PFSK-1 (cell line): ENCODE measurements at regions not wholly inside any gene's neighbourhood (a gene's known extent, or its start where the extent isn't known, plus 50 kb on each side); places are given as distances from the start of the nearest gene placed in this dataset.

Experiments
- FOXP2 ChIP-seq: optimal IDR thresholded peaks from 2 replicates; pipeline ENCODE3; 2011; ENCODE audit warnings: borderline replicate concordance, control low read depth, inconsistent platforms; ENCODE audit not compliant: insufficient read depth; ENCODE audit errors: extremely low read length, extremely low read depth
- POLR2AphosphoS5 ChIP-seq: IDR thresholded peaks from 2 replicates; pipeline ENCODE4 v1.6.1; 2012; ENCODE audit warnings: low read depth, mild to moderate bottlenecking, control low read depth, low read length, moderate library complexity
- SIN3A ChIP-seq: IDR thresholded peaks from 2 replicates; pipeline ENCODE4 v1.6.1; 2012; ENCODE audit warnings: mild to moderate bottlenecking, low read length, moderate library complexity, borderline replicate concordance; ENCODE audit not compliant: insufficient read depth
- TAF1 ChIP-seq: IDR thresholded peaks from 2 replicates; pipeline ENCODE4 v1.6.1; 2012; ENCODE audit warnings: low read length, control low read depth, borderline replicate concordance; ENCODE audit not compliant: insufficient read depth
- TF ChIP-seq, protein P1 (sequence below), 2 experiments: IDR thresholded peaks; 2 replicates each; pipeline versions ENCODE4 v1.6.1 to v1.8.0; 2011 to 2012; ENCODE audit warnings: low read depth in 2 of 2, low read length in 2 of 2, control low read depth in 1 of 2, inconsistent platforms in 1 of 2, mild to moderate bottlenecking in 1 of 2, moderate library complexity in 1 of 2; ENCODE audit not compliant: insufficient read depth in 1 of 2

- TF ChIP-seq FOXP2 = no peak
- no peak for TF ChIP-seq SIN3A
- no peak for TF ChIP-seq TAF1
- no peak for TF ChIP-seq POLR2AphosphoS5
- TF ChIP-seq, protein P1, sequence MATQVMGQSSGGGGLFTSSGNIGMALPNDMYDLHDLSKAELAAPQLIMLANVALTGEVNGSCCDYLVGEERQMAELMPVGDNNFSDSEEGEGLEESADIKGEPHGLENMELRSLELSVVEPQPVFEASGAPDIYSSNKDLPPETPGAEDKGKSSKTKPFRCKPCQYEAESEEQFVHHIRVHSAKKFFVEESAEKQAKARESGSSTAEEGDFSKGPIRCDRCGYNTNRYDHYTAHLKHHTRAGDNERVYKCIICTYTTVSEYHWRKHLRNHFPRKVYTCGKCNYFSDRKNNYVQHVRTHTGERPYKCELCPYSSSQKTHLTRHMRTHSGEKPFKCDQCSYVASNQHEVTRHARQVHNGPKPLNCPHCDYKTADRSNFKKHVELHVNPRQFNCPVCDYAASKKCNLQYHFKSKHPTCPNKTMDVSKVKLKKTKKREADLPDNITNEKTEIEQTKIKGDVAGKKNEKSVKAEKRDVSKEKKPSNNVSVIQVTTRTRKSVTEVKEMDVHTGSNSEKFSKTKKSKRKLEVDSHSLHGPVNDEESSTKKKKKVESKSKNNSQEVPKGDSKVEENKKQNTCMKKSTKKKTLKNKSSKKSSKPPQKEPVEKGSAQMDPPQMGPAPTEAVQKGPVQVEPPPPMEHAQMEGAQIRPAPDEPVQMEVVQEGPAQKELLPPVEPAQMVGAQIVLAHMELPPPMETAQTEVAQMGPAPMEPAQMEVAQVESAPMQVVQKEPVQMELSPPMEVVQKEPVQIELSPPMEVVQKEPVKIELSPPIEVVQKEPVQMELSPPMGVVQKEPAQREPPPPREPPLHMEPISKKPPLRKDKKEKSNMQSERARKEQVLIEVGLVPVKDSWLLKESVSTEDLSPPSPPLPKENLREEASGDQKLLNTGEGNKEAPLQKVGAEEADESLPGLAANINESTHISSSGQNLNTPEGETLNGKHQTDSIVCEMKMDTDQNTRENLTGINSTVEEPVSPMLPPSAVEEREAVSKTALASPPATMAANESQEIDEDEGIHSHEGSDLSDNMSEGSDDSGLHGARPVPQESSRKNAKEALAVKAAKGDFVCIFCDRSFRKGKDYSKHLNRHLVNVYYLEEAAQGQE (IDR thresholded peaks at IDR 0.05; ENCODE audit: insufficient read depth in 1 of 2, low read depth in 2 of 2, low read length in 2 of 2) = no peak
Observed at GRCh38 chr6:15739353-15739752, 76.5 kb upstream of the DTNBP1 start.

DNA sequence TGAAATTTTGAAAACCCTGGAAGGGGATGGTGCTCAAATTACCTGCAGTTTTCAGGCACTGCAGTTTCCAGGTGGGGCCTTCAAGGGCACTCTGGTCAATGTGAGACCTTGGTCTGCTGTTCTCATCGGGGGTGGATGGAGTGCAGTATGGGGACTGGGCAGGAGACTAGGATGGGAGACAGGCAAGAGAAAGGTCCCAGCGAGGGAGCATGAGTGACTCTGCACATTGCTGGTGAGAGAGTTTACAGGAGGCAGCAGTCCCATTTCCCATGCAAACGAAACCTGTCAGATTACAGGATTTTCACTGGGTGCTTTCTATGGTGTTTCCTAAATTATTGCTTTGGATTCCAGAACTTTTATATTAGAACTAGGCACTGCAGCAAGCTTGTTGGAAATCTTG, 73.5 kb upstream of the DTNBP1 start:
- TF ChIP-seq, protein P1 (IDR thresholded peaks at IDR 0.05; ENCODE audit: insufficient read depth in 1 of 2, low read depth in 2 of 2, low read length in 2 of 2) = no peak
- TF ChIP-seq POLR2AphosphoS5 = no peak

DNA sequence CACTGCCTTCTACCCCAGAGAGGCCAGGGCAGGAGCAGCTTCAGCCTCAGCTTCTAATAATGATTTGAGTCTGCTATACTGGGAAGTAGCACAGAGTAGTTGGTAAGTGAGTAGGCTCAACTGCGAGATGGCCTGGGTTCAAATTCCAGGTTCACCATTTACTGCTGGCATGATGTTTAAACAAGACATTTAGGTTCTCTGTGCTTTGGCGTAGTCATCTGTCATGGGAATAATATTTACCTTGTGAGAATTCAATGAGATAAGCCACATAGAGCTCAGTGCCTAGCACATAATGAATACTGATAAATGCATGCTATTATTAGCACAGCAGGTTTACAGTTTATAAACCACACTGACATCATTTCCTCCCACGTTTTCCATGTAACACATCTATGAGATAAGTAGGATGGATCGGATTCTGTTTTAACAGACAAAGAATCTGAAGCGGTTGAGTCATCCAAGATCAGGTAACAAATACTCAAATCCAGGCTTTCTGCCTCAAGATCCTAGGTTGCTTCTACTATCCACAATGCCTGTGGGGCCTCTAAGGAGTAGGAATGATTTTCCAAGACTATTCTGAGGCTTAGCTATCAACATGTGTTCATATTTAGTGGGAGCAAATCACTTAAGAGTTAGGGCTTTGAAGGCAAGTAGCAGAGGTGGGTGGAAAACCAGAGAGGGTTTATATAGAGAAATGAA, 72.9 kb upstream of the DTNBP1 start:
- TF ChIP-seq POLR2AphosphoS5 (no peak), SIN3A (no peak), TAF1 (no peak), FOXP2 (no peak)
- TF ChIP-seq, protein P1 (IDR thresholded peaks at IDR 0.05; ENCODE audit: insufficient read depth in 1 of 2, low read depth in 2 of 2, low read length in 2 of 2) = no peak

DNA sequence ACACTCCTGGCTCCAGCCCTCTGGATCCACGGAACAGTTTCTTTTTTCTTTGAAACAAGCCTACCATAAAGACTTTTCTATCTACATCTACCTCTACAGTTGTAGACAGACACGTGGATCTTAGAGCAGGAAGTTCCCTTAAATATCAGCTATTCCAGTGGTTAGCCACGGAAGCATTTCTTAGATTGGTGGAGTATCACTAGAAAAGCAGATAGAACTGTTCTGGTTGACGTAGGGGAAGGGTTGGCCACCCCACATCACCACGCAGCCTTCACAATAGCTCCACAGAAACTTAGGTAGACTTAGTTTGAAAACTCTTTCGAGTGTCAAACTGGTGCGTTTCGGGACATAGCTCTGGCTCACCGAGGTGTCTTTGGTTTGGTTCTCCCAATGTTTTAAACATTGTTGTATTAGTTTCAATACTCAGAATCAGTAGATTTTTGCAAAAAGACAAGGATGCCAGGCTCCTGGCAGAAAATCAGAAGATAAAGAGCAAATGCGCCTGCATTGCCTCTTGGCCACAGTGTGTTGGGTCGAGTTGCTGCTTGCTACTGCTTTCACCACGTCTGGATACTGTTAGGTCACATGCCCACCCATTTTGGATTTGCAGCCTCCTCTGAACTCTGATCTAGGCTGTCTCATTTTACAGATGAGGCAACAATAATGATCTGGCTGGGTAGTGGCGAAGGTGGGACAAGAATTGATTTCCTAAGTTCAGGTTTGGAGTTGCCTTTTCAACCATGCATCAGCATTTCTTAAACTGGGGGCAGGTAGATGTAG, 71.5 kb upstream of the DTNBP1 start:
- TF ChIP-seq, protein P1 (IDR thresholded peaks at IDR 0.05; ENCODE audit: insufficient read depth in 1 of 2, low read depth in 2 of 2, low read length in 2 of 2) = no peak
- TF ChIP-seq SIN3A (no peak), FOXP2 (no peak), TAF1 (no peak), POLR2AphosphoS5 (no peak)
